ENCODE measurements at regions not wholly inside any gene's neighbourhood (a gene's known extent, or its start where the extent isn't known, plus 50 kb on each side); places are given as distances from the start of the nearest gene placed in this dataset.

- no peak for TF ChIP-seq POLR2A (IDR thresholded peaks at IDR 0.05)
- peak in 5 of 12 donors; percentile 13 to 33 (median 30) for TF ChIP-seq CTCF (IDR thresholded peaks at IDR 0.05)
Measured at GRCh38 chr20:19073584-19074218, 138.7 kb upstream of the SLC24A3 start.

Measured in heart left ventricle (tissue), 13 donors.